ENCODE measurements at regions not wholly inside any gene's neighbourhood (a gene's known extent, or its start where the extent isn't known, plus 50 kb on each side); places are given as distances from the start of the nearest gene placed in this dataset.
"Not testable (repeated sequence)": the region's sequence is repeated elsewhere in the genome, so short reads cannot be mapped to it uniquely, and the experiment has no call there.

- H3K4me3 ChIP-seq, result no peak overlapping the region
- H3K4me2 ChIP-seq, result no peak overlapping the region
- H4K20me1 ChIP-seq, result no peaks in the 10 kb centered on the region
- H3K36me3 ChIP-seq, result no peaks in the 10 kb centered on the region
- no peak for TF ChIP-seq Cebpa-rat (IDR thresholded peaks at IDR 0.05)
- H3K27me3 ChIP-seq, result no peaks in the 10 kb centered on the region
- no peak overlapping the region for H3K27ac ChIP-seq
- H3K9ac ChIP-seq, result no peak overlapping the region
- no peaks in the 10 kb centered on the region for H3K9me3 ChIP-seq
- H3K4me1 ChIP-seq, result peaks cover 5% of the 10 kb centered on the region; the same call in 1 of the 2 replicates
Observed at GRCh38 chr9:25129537-25129936, 548.7 kb downstream of the TUSC1 start.

GRCh38 chr9:25121811-25122210, 556.4 kb downstream of the TUSC1 start:
- Histone ChIP-seq H4K20me1 (no peaks in the 10 kb centered on the region), H3K9me3 (no peaks in the 10 kb centered on the region), H3K4me2 (no peak overlapping the region), H3K27me3 (no peaks in the 10 kb centered on the region), H3K36me3 (no peaks in the 10 kb centered on the region), H3K9ac (no peak overlapping the region), H3K4me1 (no peaks in the 10 kb centered on the region), H3K4me3 (no peak overlapping the region), H3K27ac (no peak overlapping the region)
- TF ChIP-seq Cebpa-rat (IDR thresholded peaks at IDR 0.05), result no peak

- Histone ChIP-seq H3K4me1 (no peaks in the 10 kb centered on the region), H3K4me3 (no peak overlapping the region), H3K9me3 (no peaks in the 10 kb centered on the region)
Observed at GRCh38 chr9:25119041-25119440, 559.2 kb downstream of the TUSC1 start.

GRCh38 chr9:25117791-25118190, 560.5 kb downstream of the TUSC1 start:
- Histone ChIP-seq H4K20me1 (no peaks in the 10 kb centered on the region), H3K4me2 (no peak overlapping the region), H3K4me3 (no peak overlapping the region), H3K9ac (no peak overlapping the region), H3K9me3 (no peaks in the 10 kb centered on the region), H3K27ac (no peak overlapping the region), H3K27me3 (no peaks in the 10 kb centered on the region), H3K36me3 (no peaks in the 10 kb centered on the region), H3K4me1 (no peaks in the 10 kb centered on the region)
- TF ChIP-seq Cebpa-rat (IDR thresholded peaks at IDR 0.05), result no peak

More at GRCh38 chr9:25119041-25119440, 559.2 kb downstream of the TUSC1 start:
- H3K27me3 ChIP-seq, result no peaks in the 10 kb centered on the region
- no peak overlapping the region for H3K4me2 ChIP-seq
- no peaks in the 10 kb centered on the region for H3K36me3 ChIP-seq
- H3K27ac ChIP-seq, result no peak overlapping the region
- TF ChIP-seq Cebpa-rat (IDR thresholded peaks at IDR 0.05), result no peak
- H4K20me1 ChIP-seq, result no peaks in the 10 kb centered on the region
- H3K9ac ChIP-seq, result no peak overlapping the region

GRCh38 chr9:25102204-25102603, 556.5 kb upstream of the IZUMO3 start:
- H3K27ac ChIP-seq, H3K36me3 ChIP-seq, H3K27me3 ChIP-seq, H3K9me3 ChIP-seq, H4K20me1 ChIP-seq, H3K9ac ChIP-seq, H3K4me3 ChIP-seq: not testable (repeated sequence)
- peak overlapping the region; percentile 44; the same call in 1 of the 2 replicates for H3K4me2 ChIP-seq
- peaks cover 10% of the 10 kb centered on the region; the same call in 1 of the 2 replicates for H3K4me1 ChIP-seq

- no peak overlapping the region for H3K27ac ChIP-seq
- H3K27me3 ChIP-seq, result no peaks in the 10 kb centered on the region
- H3K9ac ChIP-seq, result no peak overlapping the region
- no peaks in the 10 kb centered on the region for H3K4me1 ChIP-seq
- no peak for TF ChIP-seq Cebpa-rat (IDR thresholded peaks at IDR 0.05)
- no peaks in the 10 kb centered on the region for H3K36me3 ChIP-seq
- H3K4me3 ChIP-seq, result no peak overlapping the region
- no peaks in the 10 kb centered on the region for H4K20me1 ChIP-seq
- H3K9me3 ChIP-seq, result no peaks in the 10 kb centered on the region
- no peak overlapping the region for H3K4me2 ChIP-seq
Observed at GRCh38 chr9:25094518-25094917, 548.8 kb upstream of the IZUMO3 start.

GRCh38 chr9:25078202-25078601, 532.5 kb upstream of the IZUMO3 start:
- Histone ChIP-seq H3K4me2 (no peak overlapping the region), H3K9ac (no peak overlapping the region)
- no peak for TF ChIP-seq Cebpa-rat (IDR thresholded peaks at IDR 0.05)

GRCh38 chr9:25048098-25048724, 502.5 kb upstream of the IZUMO3 start:
- no peaks in the 10 kb centered on the region for H4K20me1 ChIP-seq
- H3K9ac ChIP-seq, result no peak overlapping the region
- no peak overlapping the region for H3K27ac ChIP-seq
- H3K4me2 ChIP-seq, result no peak overlapping the region
- TF ChIP-seq Cebpa-rat (IDR thresholded peaks at IDR 0.05), result no peak
- H3K27me3 ChIP-seq, result no peaks in the 10 kb centered on the region
- no peaks in the 10 kb centered on the region for H3K36me3 ChIP-seq
- H3K4me3 ChIP-seq, result no peak overlapping the region
- 0 out of 2 replicates have a peak, but pooled peaks cover 1% of the 10 kb centered on the region for H3K4me1 ChIP-seq
- 0 out of 2 replicates have a peak, but pooled peaks cover 6% of the 10 kb centered on the region for H3K9me3 ChIP-seq

More at GRCh38 chr9:25078202-25078601, 532.5 kb upstream of the IZUMO3 start:
- no peak overlapping the region for H3K27ac ChIP-seq
- no peaks in the 10 kb centered on the region for H3K9me3 ChIP-seq
- H3K27me3 ChIP-seq, result no peaks in the 10 kb centered on the region
- no peaks in the 10 kb centered on the region for H3K4me1 ChIP-seq
- H3K4me3 ChIP-seq, result no peak overlapping the region
- no peaks in the 10 kb centered on the region for H3K36me3 ChIP-seq
- no peaks in the 10 kb centered on the region for H4K20me1 ChIP-seq

- not testable (repeated sequence) for H3K9ac ChIP-seq, H3K27me3 ChIP-seq, H3K4me3 ChIP-seq, H3K27ac ChIP-seq, H4K20me1 ChIP-seq, H3K4me2 ChIP-seq, H3K36me3 ChIP-seq, H3K4me1 ChIP-seq, H3K9me3 ChIP-seq
Observed at GRCh38 chr9:25045469-25045868, 499.8 kb upstream of the IZUMO3 start.

- H4K20me1 ChIP-seq, result no peaks in the 10 kb centered on the region
- no peak for TF ChIP-seq Cebpa-rat (IDR thresholded peaks at IDR 0.05)
- no peaks in the 10 kb centered on the region for H3K4me1 ChIP-seq
- no peaks in the 10 kb centered on the region for H3K9me3 ChIP-seq
- H3K4me2 ChIP-seq, result no peak overlapping the region
- no peaks in the 10 kb centered on the region for H3K27me3 ChIP-seq
- H3K9ac ChIP-seq, result no peak overlapping the region
- no peak overlapping the region for H3K4me3 ChIP-seq
- no peak overlapping the region for H3K27ac ChIP-seq
- H3K36me3 ChIP-seq, result no peaks in the 10 kb centered on the region
Observed at GRCh38 chr9:25029743-25030142, 484.0 kb upstream of the IZUMO3 start.

- H3K4me3 ChIP-seq, result no peak overlapping the region
- H4K20me1 ChIP-seq, result no peaks in the 10 kb centered on the region
- no peaks in the 10 kb centered on the region for H3K36me3 ChIP-seq
- H3K9me3 ChIP-seq, result no peaks in the 10 kb centered on the region
- TF ChIP-seq Cebpa-rat (IDR thresholded peaks at IDR 0.05), result no peak
- no peaks in the 10 kb centered on the region for H3K4me1 ChIP-seq
- no peak overlapping the region for H3K9ac ChIP-seq
- no peak overlapping the region for H3K27ac ChIP-seq
- no peaks in the 10 kb centered on the region for H3K27me3 ChIP-seq
- H3K4me2 ChIP-seq, result no peak overlapping the region
Observed at GRCh38 chr9:25025686-25026085, 480.0 kb upstream of the IZUMO3 start.
